ENCODE measurements at regions not wholly inside any gene's neighbourhood (a gene's known extent, or its start where the extent isn't known, plus 50 kb on each side); places are given as distances from the start of the nearest gene placed in this dataset.

GRCh38 chr9:31078175-31078574, 1306.3 kb upstream of the ACO1 start:
- H2BK5ac ChIP-seq (ENCODE audit: low read depth, low read length), result no peak overlapping the region
- no peak overlapping the region for H3K4me3 ChIP-seq (ENCODE audit: extremely low read depth in 1 of 4, insufficient read depth in 2 of 4, low read depth in 3 of 4, low read length in 4 of 4)
- H3K27me3 ChIP-seq (replicated peaks in 1 of 4; ENCODE audit: control insufficient read depth in 3 of 4, extremely low read depth in 1 of 4, insufficient read depth in 3 of 4, low read length in 3 of 4), result no peaks in the 10 kb centered on the region
- H2BK20ac ChIP-seq (ENCODE audit: low read length), result no peak overlapping the region
- H3K4me1 ChIP-seq (replicated peaks in 1 of 4; ENCODE audit: control insufficient read depth in 3 of 4, insufficient read depth in 4 of 4, low read length in 3 of 4), result no peaks in the 10 kb centered on the region
- DNase-seq (ENCODE audit: low read depth in 1 of 2, low spot score in 2 of 2), result no peak
- no peak overlapping the region for H4K5ac ChIP-seq (ENCODE audit: insufficient read length, low read depth, low read length)
- H3K36me3 ChIP-seq (ENCODE audit: control insufficient read depth in 2 of 4, insufficient read depth in 4 of 4, low read length in 3 of 4), result no peaks in the 10 kb centered on the region
- no peaks in the 10 kb centered on the region for H3K79me1 ChIP-seq (ENCODE audit: low read depth, low read length)
- H3K79me2 ChIP-seq (ENCODE audit: control insufficient read depth in 1 of 2, insufficient read depth in 2 of 2, low read length in 2 of 2), result no peaks in the 10 kb centered on the region
- 91% methylated on average over 2 of the region's 2 CpGs; no CpG with 5 or more reads in 1 of the 2 experiments for WGBS, 2 experiments (ENCODE audit: extremely low coverage in 1 of 2, insufficient coverage in 1 of 2, insufficient read length in 1 of 2, insufficient replicate concordance in 2 of 2, low coverage in 1 of 2, low lambda C conversion rate in 2 of 2, missing lambda C conversion rate in 1 of 2)
- no peak overlapping the region for H3K9ac ChIP-seq (replicated peaks in 1 of 4; ENCODE audit: extremely low read depth in 1 of 4, low read depth in 3 of 4, low read length in 3 of 4)
- FAIRE-seq, result no peak
- H3K56ac ChIP-seq (replicated peaks; ENCODE audit: insufficient read length, low read depth, low read length), result no peak overlapping the region
- H2BK12ac ChIP-seq (ENCODE audit: low read depth, low read length), result no peak overlapping the region
- no peaks in the 10 kb centered on the region for H4K20me1 ChIP-seq (replicated peaks in 1 of 2; ENCODE audit: control insufficient read depth in 1 of 2, insufficient read depth in 2 of 2, low read length in 2 of 2)
- ChIA-PET POLR2A (ENCODE audit: partially characterized antibody) (no interaction called here), CTCF (ENCODE audit: partially characterized antibody) (no interaction called here)
- no peaks in the 10 kb centered on the region for H3K9me3 ChIP-seq (ENCODE audit: insufficient read depth in 2 of 2, low read depth in 1 of 2, low read length in 1 of 2)
- H2BK120ac ChIP-seq (replicated peaks; ENCODE audit: low read depth, low read length), result no peak overlapping the region
- TF ChIP-seq CEBPB (IDR thresholded peaks at IDR 0.05; ENCODE audit: low read depth, low read length), result no peak
- TF ChIP-seq MAX (IDR thresholded peaks at IDR 0.05), result no peak
- no peak for TF ChIP-seq CHD1 (IDR thresholded peaks at IDR 0.05; ENCODE audit: low read depth, low read length)
- TF ChIP-seq EZH2 (IDR thresholded peaks at IDR 0.05; ENCODE audit: low read depth, low read length, severe bottlenecking), result no peak
- no peak for TF ChIP-seq JUN (IDR thresholded peaks at IDR 0.05; ENCODE audit: low read depth, low read length)
- no peak for TF ChIP-seq ATF3 (IDR thresholded peaks at IDR 0.05; ENCODE audit: insufficient read depth, low read depth, low read length)
- TF ChIP-seq RNF2 (IDR thresholded peaks at IDR 0.05; ENCODE audit: borderline replicate concordance, low read depth, low read length, missing control alignments, poor library complexity, severe bottlenecking), result no peak
- TF ChIP-seq NRF1 (IDR thresholded peaks at IDR 0.05; ENCODE audit: low read depth, low read length), result no peak
- TF ChIP-seq POLR2A (IDR thresholded peaks at IDR 0.05; ENCODE audit: control extremely low read depth in 1 of 2, low read depth in 2 of 2, low read length in 2 of 2), result no peak
- TF ChIP-seq SRF (IDR thresholded peaks at IDR 0.05; ENCODE audit: low read depth, low read length), result no peak
- TF ChIP-seq KDM1A (IDR thresholded peaks at IDR 0.05; ENCODE audit: borderline replicate concordance, low read length), result no peak
- no peak for TF ChIP-seq SIX5 (IDR thresholded peaks at IDR 0.05; ENCODE audit: low read depth, low read length)
- no peak for TF ChIP-seq SIRT6 (IDR thresholded peaks at IDR 0.05; ENCODE audit: low read length)
- H3K14ac ChIP-seq (ENCODE audit: insufficient read length), result no peak overlapping the region
- no peak overlapping the region for H3K27ac ChIP-seq (ENCODE audit: low read depth, low read length)
- no peak overlapping the region for H2AFZ ChIP-seq (ENCODE audit: low read length)
- no peak overlapping the region for H4K91ac ChIP-seq (replicated peaks; ENCODE audit: insufficient read length, low read length)
- no peak overlapping the region for H3K4me2 ChIP-seq (ENCODE audit: insufficient read depth in 1 of 2, low read depth in 2 of 2, low read length in 2 of 2)
- no peak overlapping the region for H3K4ac ChIP-seq (replicated peaks; ENCODE audit: insufficient read length, low read depth, low read length)
- H2BK15ac ChIP-seq (ENCODE audit: low read length), result no peak overlapping the region
- H3K23me2 ChIP-seq (ENCODE audit: low read depth, low read length), result no peaks in the 10 kb centered on the region
- H2AK5ac ChIP-seq (ENCODE audit: low read depth, low read length), result no peak overlapping the region
- H3K18ac ChIP-seq (ENCODE audit: extremely low read depth, low read length), result no peak overlapping the region
- no peak overlapping the region for H3K23ac ChIP-seq (ENCODE audit: insufficient read length)
- no peak overlapping the region for H4K8ac ChIP-seq (ENCODE audit: extremely low read depth, insufficient read depth, low read length)
